ENCODE measurements at regions not wholly inside any gene's neighbourhood (a gene's known extent, or its start where the extent isn't known, plus 50 kb on each side); places are given as distances from the start of the nearest gene placed in this dataset.

DNA sequence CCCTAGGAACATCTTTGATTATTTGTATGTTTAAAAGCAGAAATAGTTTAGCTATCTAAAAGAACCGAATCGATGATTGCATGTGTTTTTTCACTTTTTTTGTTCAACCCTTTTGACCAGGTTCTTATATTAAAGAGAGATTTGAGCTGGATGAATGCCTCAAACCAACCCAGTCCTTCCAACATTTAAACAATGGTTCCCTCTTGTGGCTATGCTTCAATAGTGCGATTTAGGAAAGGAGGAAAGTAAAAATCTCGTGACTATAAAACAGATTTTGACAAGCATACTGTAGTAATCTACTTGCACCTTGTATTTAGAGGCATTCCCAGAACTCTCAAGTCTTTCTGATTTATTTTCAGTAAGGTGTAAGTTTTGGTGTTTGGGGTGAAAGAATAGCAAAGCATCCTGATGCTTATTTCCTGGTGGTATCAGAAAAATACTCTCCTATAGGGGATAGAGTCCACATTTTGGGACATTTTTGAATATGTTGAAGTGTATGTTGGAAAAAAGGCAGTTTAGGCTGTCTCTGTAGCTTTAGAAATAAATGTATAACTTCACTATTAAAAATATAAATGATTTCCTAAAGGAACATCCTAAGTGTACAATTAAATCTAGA, 159.6 kb upstream of the KCNH8 start:
- ChIA-PET POLR2A (no interaction called here), CTCF (ENCODE audit: low intra/inter-chr PET ratio) (interaction anchor here (0.7 kb wide), 1 partner anchor 113 kb away, joined by 3 read pairs; no protein-coding TSS in a partner anchor)
- H3K36me3 ChIP-seq (ENCODE audit: control insufficient read depth, insufficient read depth, low read length), result no peaks in the 10 kb centered on the region
- in situ Hi-C loops (cut with MboI) (no loop called here), intact Hi-C loops (cut with micrococcal nuclease) (no loop called here)
- H3K4me2 ChIP-seq (ENCODE audit: insufficient read depth, low read length), result no peak overlapping the region
- H3K9me3 ChIP-seq (replicated peaks; ENCODE audit: control insufficient read depth, insufficient read depth, low read depth, low read length), result no peaks in the 10 kb centered on the region; the same call in 1 of the 2 replicates
- no peak overlapping the region for H3K4me3 ChIP-seq
- no peaks in the 10 kb centered on the region for H4K20me1 ChIP-seq (replicated peaks; ENCODE audit: control insufficient read depth, insufficient read depth, low read length)
- FAIRE-seq (no peak), DNase-seq (ENCODE audit: extremely low read depth in 1 of 4, low spot score in 3 of 4) (peak in 1 of 4 experiments; percentile 1), ATAC-seq (no peak)
- BruUV-seq (replicated peaks), result no TSS peak
- no peaks in the 10 kb centered on the region for H3K79me2 ChIP-seq (ENCODE audit: control insufficient read depth, insufficient read depth, low read length)
- H3K4me1 ChIP-seq (replicated peaks in 1 of 2; ENCODE audit: control insufficient read depth in 2 of 2, insufficient read depth in 2 of 2, low read length in 2 of 2), result no peaks in the 10 kb centered on the region
- 0% methylated on average over 4 of the region's 4 CpGs for WGBS (ENCODE audit: insufficient coverage, low coverage, missing lambda C conversion rate)
- no peak overlapping the region for H3K9ac ChIP-seq (ENCODE audit: insufficient read depth in 1 of 2, low read depth in 2 of 2, low read length in 2 of 2)
- no peaks in the 10 kb centered on the region for H3K27me3 ChIP-seq (ENCODE audit: control insufficient read depth in 2 of 2, insufficient read depth in 2 of 2, low read length in 2 of 2)
- no peak overlapping the region for H3K27ac ChIP-seq (ENCODE audit: extremely low read depth, low read depth, low read length)
- no peaks in the 10 kb centered on the region for H3K9me1 ChIP-seq (ENCODE audit: control insufficient read depth, insufficient read depth, low read length)
- no peak overlapping the region for H2AFZ ChIP-seq (ENCODE audit: low read depth, low read length)
- TF ChIP-seq HES1 (IDR thresholded peaks at IDR 0.05; ENCODE audit: low read depth) (no peak), CTCF (IDR thresholded peaks at IDR 0.05 in 2 of 3, conservative IDR thresholded peaks at IDR 0.05 in 1 of 3; ENCODE audit: insufficient read depth in 2 of 3, low read depth in 1 of 3, low read length in 3 of 3) (peak in 1 of 3 experiments; percentile 25; a peak in 1 of 6 replicates), RAD21 (CRISPR knock-in tag; conservative IDR thresholded peaks at IDR 0.05 in 1 of 2, IDR thresholded peaks at IDR 0.05 in 1 of 2) (peak; percentile 23 to 42; a peak in 2 of 4 replicates)

All from K562 (cell line).